Ishikawa (cell line): ENCODE measurements at regions not wholly inside any gene's neighbourhood (a gene's known extent, or its start where the extent isn't known, plus 50 kb on each side); places are given as distances from the start of the nearest gene placed in this dataset.

ENCODE experiments used
- CEBPB ChIP-seq: IDR thresholded peaks from 2 replicates; pipeline ENCODE4 v1.6.1; 2012
- EP300 ChIP-seq: IDR thresholded peaks from 2 replicates; pipeline ENCODE4 v1.6.1; 2012; ENCODE audit warnings: borderline replicate concordance
- RAD21 ChIP-seq: IDR thresholded peaks from 2 replicates; pipeline ENCODE4 v1.6.1; 2012; ENCODE audit warnings: low read depth
- TAF1 ChIP-seq: IDR thresholded peaks from 2 replicates; pipeline ENCODE4 v1.6.1; 2012; ENCODE audit warnings: low read depth, mild to moderate bottlenecking
- TEAD4 ChIP-seq: IDR thresholded peaks from 2 replicates; pipeline ENCODE4 v1.6.1; 2012
- USF1 ChIP-seq: IDR thresholded peaks from 2 replicates; pipeline ENCODE4 v1.6.1; 2012
- TF ChIP-seq, protein P1 (sequence below): IDR thresholded peaks from 2 replicates; pipeline ENCODE4 v1.6.1; 2012; ENCODE audit warnings: low read depth, mild to moderate bottlenecking

GRCh38 chr14:83594874-83595273, 1935.1 kb upstream of the FLRT2 start:
- TF ChIP-seq EP300, result no peak
- no peak for TF ChIP-seq USF1
- no peak for TF ChIP-seq RAD21
- TF ChIP-seq CEBPB, result no peak
- no peak for TF ChIP-seq TAF1
- TF ChIP-seq, protein P1, sequence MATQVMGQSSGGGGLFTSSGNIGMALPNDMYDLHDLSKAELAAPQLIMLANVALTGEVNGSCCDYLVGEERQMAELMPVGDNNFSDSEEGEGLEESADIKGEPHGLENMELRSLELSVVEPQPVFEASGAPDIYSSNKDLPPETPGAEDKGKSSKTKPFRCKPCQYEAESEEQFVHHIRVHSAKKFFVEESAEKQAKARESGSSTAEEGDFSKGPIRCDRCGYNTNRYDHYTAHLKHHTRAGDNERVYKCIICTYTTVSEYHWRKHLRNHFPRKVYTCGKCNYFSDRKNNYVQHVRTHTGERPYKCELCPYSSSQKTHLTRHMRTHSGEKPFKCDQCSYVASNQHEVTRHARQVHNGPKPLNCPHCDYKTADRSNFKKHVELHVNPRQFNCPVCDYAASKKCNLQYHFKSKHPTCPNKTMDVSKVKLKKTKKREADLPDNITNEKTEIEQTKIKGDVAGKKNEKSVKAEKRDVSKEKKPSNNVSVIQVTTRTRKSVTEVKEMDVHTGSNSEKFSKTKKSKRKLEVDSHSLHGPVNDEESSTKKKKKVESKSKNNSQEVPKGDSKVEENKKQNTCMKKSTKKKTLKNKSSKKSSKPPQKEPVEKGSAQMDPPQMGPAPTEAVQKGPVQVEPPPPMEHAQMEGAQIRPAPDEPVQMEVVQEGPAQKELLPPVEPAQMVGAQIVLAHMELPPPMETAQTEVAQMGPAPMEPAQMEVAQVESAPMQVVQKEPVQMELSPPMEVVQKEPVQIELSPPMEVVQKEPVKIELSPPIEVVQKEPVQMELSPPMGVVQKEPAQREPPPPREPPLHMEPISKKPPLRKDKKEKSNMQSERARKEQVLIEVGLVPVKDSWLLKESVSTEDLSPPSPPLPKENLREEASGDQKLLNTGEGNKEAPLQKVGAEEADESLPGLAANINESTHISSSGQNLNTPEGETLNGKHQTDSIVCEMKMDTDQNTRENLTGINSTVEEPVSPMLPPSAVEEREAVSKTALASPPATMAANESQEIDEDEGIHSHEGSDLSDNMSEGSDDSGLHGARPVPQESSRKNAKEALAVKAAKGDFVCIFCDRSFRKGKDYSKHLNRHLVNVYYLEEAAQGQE, result no peak
- TF ChIP-seq TEAD4, result no peak
